ENCODE measurements at regions not wholly inside any gene's neighbourhood (a gene's known extent, or its start where the extent isn't known, plus 50 kb on each side); places are given as distances from the start of the nearest gene placed in this dataset.

- no peak overlapping the region for H3K4me3 Mint-ChIP-seq
Observed at GRCh38 chr16:5382484-5382883, 284.9 kb upstream of the EEF2KMT start.

GRCh38 chr16:5381481-5381880, 283.9 kb upstream of the EEF2KMT start:
- Mint-ChIP-seq H3K4me1 (no peaks in the 10 kb centered on the region), H3K36me3 (ENCODE audit: insufficient read depth) (no peaks in the 10 kb centered on the region), H3K27me3 (peaks cover 24% of the 10 kb centered on the region), H3K4me3 (no peak overlapping the region), H3K9me3 (no peaks in the 10 kb centered on the region), H3K27ac (ENCODE audit: low read depth) (no peak overlapping the region)
- no peak for DNase-seq (ENCODE audit: low spot score in 2 of 2)
- ATAC-seq (replicated peaks; ENCODE audit: extremely low read depth, poor library complexity, severe bottlenecking), result no peak

More at GRCh38 chr16:5382484-5382883, 284.9 kb upstream of the EEF2KMT start:
- H3K4me1 Mint-ChIP-seq, result no peaks in the 10 kb centered on the region
- peaks cover 18% of the 10 kb centered on the region for H3K27me3 Mint-ChIP-seq
- ATAC-seq (replicated peaks; ENCODE audit: extremely low read depth, poor library complexity, severe bottlenecking) (no peak), DNase-seq (ENCODE audit: low spot score in 2 of 2) (no peak)
- no peaks in the 10 kb centered on the region for H3K36me3 Mint-ChIP-seq (ENCODE audit: insufficient read depth)
- H3K9me3 Mint-ChIP-seq, result no peaks in the 10 kb centered on the region
- H3K27ac Mint-ChIP-seq (ENCODE audit: low read depth), result no peak overlapping the region

- Mint-ChIP-seq H3K4me1 (no peaks in the 10 kb centered on the region), H3K4me3 (no peak overlapping the region), H3K27me3 (peaks cover 28% of the 10 kb centered on the region), H3K36me3 (ENCODE audit: insufficient read depth) (no peaks in the 10 kb centered on the region), H3K27ac (ENCODE audit: low read depth) (no peak overlapping the region), H3K9me3 (no peaks in the 10 kb centered on the region)
- no peak for DNase-seq (ENCODE audit: low spot score in 2 of 2)
- no peak for ATAC-seq (replicated peaks; ENCODE audit: extremely low read depth, poor library complexity, severe bottlenecking)
Observed at GRCh38 chr16:5379954-5380353, 282.4 kb upstream of the EEF2KMT start.

- DNase-seq (ENCODE audit: low spot score in 2 of 2) (no peak), ATAC-seq (replicated peaks; ENCODE audit: extremely low read depth, poor library complexity, severe bottlenecking) (no peak)
- peaks cover 42% of the 10 kb centered on the region for H3K27me3 Mint-ChIP-seq
- H3K36me3 Mint-ChIP-seq (ENCODE audit: insufficient read depth), result no peaks in the 10 kb centered on the region
- H3K27ac Mint-ChIP-seq (ENCODE audit: low read depth), result no peak overlapping the region
- no peak overlapping the region for H3K4me3 Mint-ChIP-seq
- H3K9me3 Mint-ChIP-seq, result no peaks in the 10 kb centered on the region
- no peaks in the 10 kb centered on the region for H3K4me1 Mint-ChIP-seq
Observed at GRCh38 chr16:5378531-5378930, 280.9 kb upstream of the EEF2KMT start.

- Mint-ChIP-seq H3K4me1 (no peaks in the 10 kb centered on the region), H3K9me3 (no peaks in the 10 kb centered on the region), H3K4me3 (no peak overlapping the region), H3K27ac (ENCODE audit: low read depth) (no peak overlapping the region), H3K27me3 (peaks cover 52% of the 10 kb centered on the region), H3K36me3 (ENCODE audit: insufficient read depth) (no peaks in the 10 kb centered on the region)
- no peak for ATAC-seq (replicated peaks; ENCODE audit: extremely low read depth, poor library complexity, severe bottlenecking)
- DNase-seq (ENCODE audit: low spot score in 2 of 2), result no peak
Observed at GRCh38 chr16:5377280-5377898, 279.8 kb upstream of the EEF2KMT start.

GRCh38 chr16:5374184-5374583, 276.6 kb upstream of the EEF2KMT start:
- H3K4me3 Mint-ChIP-seq, result no peak overlapping the region
- peaks cover 52% of the 10 kb centered on the region for H3K27me3 Mint-ChIP-seq
- no peak for DNase-seq (ENCODE audit: low spot score in 2 of 2)
- H3K36me3 Mint-ChIP-seq (ENCODE audit: insufficient read depth), result no peaks in the 10 kb centered on the region
- H3K27ac Mint-ChIP-seq (ENCODE audit: low read depth), result no peak overlapping the region
- no peaks in the 10 kb centered on the region for H3K4me1 Mint-ChIP-seq
- no peak for ATAC-seq (replicated peaks; ENCODE audit: extremely low read depth, poor library complexity, severe bottlenecking)
- no peaks in the 10 kb centered on the region for H3K9me3 Mint-ChIP-seq

- Mint-ChIP-seq H3K36me3 (ENCODE audit: insufficient read depth) (peaks cover 1% of the 10 kb centered on the region), H3K27me3 (peaks cover 24% of the 10 kb centered on the region), H3K9me3 (no peaks in the 10 kb centered on the region), H3K27ac (ENCODE audit: low read depth) (no peak overlapping the region), H3K4me1 (no peaks in the 10 kb centered on the region), H3K4me3 (no peak overlapping the region)
- no peak for DNase-seq (ENCODE audit: low spot score in 2 of 2)
- ATAC-seq (replicated peaks; ENCODE audit: extremely low read depth, poor library complexity, severe bottlenecking), result no peak
Observed at GRCh38 chr16:5367951-5368350, 270.4 kb upstream of the EEF2KMT start.

- H3K27me3 Mint-ChIP-seq, result peaks cover 19% of the 10 kb centered on the region
- no peaks in the 10 kb centered on the region for H3K9me3 Mint-ChIP-seq
- H3K4me1 Mint-ChIP-seq, result no peaks in the 10 kb centered on the region
- peaks cover 1% of the 10 kb centered on the region for H3K36me3 Mint-ChIP-seq (ENCODE audit: insufficient read depth)
- DNase-seq (ENCODE audit: low spot score in 2 of 2) (no peak), ATAC-seq (replicated peaks; ENCODE audit: extremely low read depth, poor library complexity, severe bottlenecking) (no peak)
- H3K27ac Mint-ChIP-seq (ENCODE audit: low read depth), result no peak overlapping the region
- no peak overlapping the region for H3K4me3 Mint-ChIP-seq
Observed at GRCh38 chr16:5366126-5366525, 268.5 kb upstream of the EEF2KMT start.

- Mint-ChIP-seq H3K27me3 (peaks cover 19% of the 10 kb centered on the region), H3K27ac (ENCODE audit: low read depth) (no peak overlapping the region), H3K36me3 (ENCODE audit: insufficient read depth) (peaks cover 1% of the 10 kb centered on the region), H3K4me3 (no peak overlapping the region), H3K4me1 (no peaks in the 10 kb centered on the region), H3K9me3 (no peaks in the 10 kb centered on the region)
- ATAC-seq (replicated peaks; ENCODE audit: extremely low read depth, poor library complexity, severe bottlenecking), result no peak
- DNase-seq (ENCODE audit: low spot score in 2 of 2), result no peak
Observed at GRCh38 chr16:5364186-5364585, 266.6 kb upstream of the EEF2KMT start.

- no peaks in the 10 kb centered on the region for H3K9me3 Mint-ChIP-seq
- H3K27ac Mint-ChIP-seq (ENCODE audit: low read depth), result no peak overlapping the region
- DNase-seq (ENCODE audit: low spot score in 2 of 2) (no peak), ATAC-seq (replicated peaks; ENCODE audit: extremely low read depth, poor library complexity, severe bottlenecking) (no peak)
- no peaks in the 10 kb centered on the region for H3K4me1 Mint-ChIP-seq
- H3K4me3 Mint-ChIP-seq, result no peak overlapping the region
- H3K27me3 Mint-ChIP-seq, result peaks cover 19% of the 10 kb centered on the region
- H3K36me3 Mint-ChIP-seq (ENCODE audit: insufficient read depth), result peaks cover 1% of the 10 kb centered on the region
Observed at GRCh38 chr16:5361322-5361721, 263.7 kb upstream of the EEF2KMT start.

- DNase-seq (ENCODE audit: low spot score in 2 of 2) (no peak), ATAC-seq (replicated peaks; ENCODE audit: extremely low read depth, poor library complexity, severe bottlenecking) (no peak)
- H3K27me3 Mint-ChIP-seq, result no peaks in the 10 kb centered on the region
- no peaks in the 10 kb centered on the region for H3K4me1 Mint-ChIP-seq
- H3K4me3 Mint-ChIP-seq, result no peak overlapping the region
- no peaks in the 10 kb centered on the region for H3K9me3 Mint-ChIP-seq
- no peaks in the 10 kb centered on the region for H3K36me3 Mint-ChIP-seq (ENCODE audit: insufficient read depth)
- H3K27ac Mint-ChIP-seq (ENCODE audit: low read depth), result no peak overlapping the region
Observed at GRCh38 chr16:5354645-5355044, 257.1 kb upstream of the EEF2KMT start.

GRCh38 chr16:5349670-5350517, 252.3 kb upstream of the EEF2KMT start:
- peaks cover 12% of the 10 kb centered on the region for H3K27me3 Mint-ChIP-seq
- no peak overlapping the region for H3K4me3 Mint-ChIP-seq
- ATAC-seq (replicated peaks; ENCODE audit: extremely low read depth, poor library complexity, severe bottlenecking) (no peak), DNase-seq (ENCODE audit: low spot score in 2 of 2) (no peak)
- no peaks in the 10 kb centered on the region for H3K4me1 Mint-ChIP-seq
- no peaks in the 10 kb centered on the region for H3K9me3 Mint-ChIP-seq
- H3K27ac Mint-ChIP-seq (ENCODE audit: low read depth), result no peak overlapping the region
- H3K36me3 Mint-ChIP-seq (ENCODE audit: insufficient read depth), result no peaks in the 10 kb centered on the region

GRCh38 chr16:5349101-5349500, 251.5 kb upstream of the EEF2KMT start:
- H3K4me1 Mint-ChIP-seq, result no peaks in the 10 kb centered on the region
- H3K36me3 Mint-ChIP-seq (ENCODE audit: insufficient read depth), result peaks cover 1% of the 10 kb centered on the region
- ATAC-seq (replicated peaks; ENCODE audit: extremely low read depth, poor library complexity, severe bottlenecking), result no peak
- DNase-seq (ENCODE audit: low spot score in 2 of 2), result no peak
- H3K4me3 Mint-ChIP-seq, result no peak overlapping the region
- H3K9me3 Mint-ChIP-seq, result no peaks in the 10 kb centered on the region
- H3K27me3 Mint-ChIP-seq, result peaks cover 12% of the 10 kb centered on the region
- H3K27ac Mint-ChIP-seq (ENCODE audit: low read depth), result no peak overlapping the region

Measured in central memory CD8-positive, alpha-beta T cell (primary cell).